Retinal pigment epithelial cell (primary cell): ENCODE measurements at regions not wholly inside any gene's neighbourhood (a gene's known extent, or its start where the extent isn't known, plus 50 kb on each side); places are given as distances from the start of the nearest gene placed in this dataset.
"Not testable (repeated sequence)": the region's sequence is repeated elsewhere in the genome, so short reads cannot be mapped to it uniquely, and the experiment has no call there.

Experiments used
- DNase-seq: peaks from one replicate; pipeline ENCODE4 v3.0.0-alpha.2; 2010; ENCODE audit warnings: low read depth
- H3K4me3 ChIP-seq: 2 replicates; pipeline ENCODE4 v1.5.1; 2011; ENCODE audit warnings: mild to moderate bottlenecking, low read length, control low read depth, moderate library complexity
- CTCF ChIP-seq: conservative IDR thresholded peaks from 2 replicates; pipeline ENCODE4 v1.5.1; 2011; ENCODE audit warnings: low read depth, low read length, control low read depth, inconsistent platforms

- no peak for TF ChIP-seq CTCF
- H3K4me3 ChIP-seq, result no peak overlapping the region
- DNase-seq, result no peak
Observed at GRCh38 chr6:130715058-130715457, 112.1 kb upstream of the SMLR1 start.

- no peak for DNase-seq
- TF ChIP-seq CTCF, result no peak
- no peak overlapping the region for H3K4me3 ChIP-seq
Observed at GRCh38 chr6:130716466-130716865, 110.7 kb upstream of the SMLR1 start.

GRCh38 chr6:130717657-130718056, 109.5 kb upstream of the SMLR1 start:
- DNase-seq, result no peak
- no peak for TF ChIP-seq CTCF
- H3K4me3 ChIP-seq, result no peak overlapping the region

- DNase-seq, result no peak
- no peak for TF ChIP-seq CTCF
- H3K4me3 ChIP-seq, result no peak overlapping the region
Observed at GRCh38 chr6:130720076-130720715, 107.0 kb upstream of the SMLR1 start.

GRCh38 chr6:130724089-130724488, 103.1 kb upstream of the SMLR1 start:
- H3K4me3 ChIP-seq, result no peak overlapping the region
- no peak for DNase-seq
- TF ChIP-seq CTCF, result no peak

GRCh38 chr6:130725551-130725950, 101.7 kb upstream of the SMLR1 start:
- no peak for TF ChIP-seq CTCF
- no peak for DNase-seq
- no peak overlapping the region for H3K4me3 ChIP-seq

- not testable (repeated sequence) for DNase-seq, H3K4me3 ChIP-seq
Observed at GRCh38 chr6:130728064-130728463, 99.1 kb upstream of the SMLR1 start.
